HG03095 (cell line): ENCODE measurements at regions not wholly inside any gene's neighbourhood (a gene's known extent, or its start where the extent isn't known, plus 50 kb on each side); places are given as distances from the start of the nearest gene placed in this dataset.
"Not testable (repeated sequence)": the region's sequence is repeated elsewhere in the genome, so short reads cannot be mapped to it uniquely, and the experiment has no call there.

Experiments used
- ATAC-seq: cut with Tn5 transposase; IDR thresholded peaks from one replicate; pipeline ENCODE4 v1.9.1; 2021; ENCODE audit warnings: moderate library complexity; ENCODE audit not compliant: unreplicated experiment

- ATAC-seq, result no peak
Observed at GRCh38 chrX:130467936-130468335, 66.1 kb downstream of the RBMX2 start.

- no peak for ATAC-seq
Observed at GRCh38 chrX:130468395-130468923, 66.7 kb downstream of the RBMX2 start.

GRCh38 chrX:130482871-130483270 lies 81.1 kb downstream of the RBMX2 start:
- ATAC-seq, result no peak

DNA sequence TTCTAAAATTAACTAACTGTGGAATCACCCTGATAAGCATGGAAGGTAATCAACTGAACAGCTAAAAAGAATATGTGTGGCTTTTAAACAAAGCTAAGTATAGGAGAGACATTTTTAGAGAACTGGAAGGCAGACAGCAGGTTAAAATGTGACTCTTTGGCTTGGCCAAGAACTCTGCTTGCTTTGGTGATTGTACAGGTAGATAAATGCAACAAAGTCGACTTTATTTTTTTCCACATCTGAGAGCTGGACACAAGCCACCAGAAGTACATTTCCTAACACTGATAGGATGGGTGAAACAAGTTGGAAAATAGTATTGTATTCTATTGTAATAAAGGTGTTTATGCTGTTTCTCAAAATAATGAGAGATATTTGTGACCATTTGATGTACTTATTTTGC lies 84.1 kb downstream of the RBMX2 start:
- ATAC-seq, result no peak

- not testable (repeated sequence) for ATAC-seq
Observed at GRCh38 chrX:130495502-130495901, 93.7 kb downstream of the RBMX2 start.

- ATAC-seq, result no peak
Observed at GRCh38 chrX:130497531-130497930, 95.7 kb downstream of the RBMX2 start.

DNA sequence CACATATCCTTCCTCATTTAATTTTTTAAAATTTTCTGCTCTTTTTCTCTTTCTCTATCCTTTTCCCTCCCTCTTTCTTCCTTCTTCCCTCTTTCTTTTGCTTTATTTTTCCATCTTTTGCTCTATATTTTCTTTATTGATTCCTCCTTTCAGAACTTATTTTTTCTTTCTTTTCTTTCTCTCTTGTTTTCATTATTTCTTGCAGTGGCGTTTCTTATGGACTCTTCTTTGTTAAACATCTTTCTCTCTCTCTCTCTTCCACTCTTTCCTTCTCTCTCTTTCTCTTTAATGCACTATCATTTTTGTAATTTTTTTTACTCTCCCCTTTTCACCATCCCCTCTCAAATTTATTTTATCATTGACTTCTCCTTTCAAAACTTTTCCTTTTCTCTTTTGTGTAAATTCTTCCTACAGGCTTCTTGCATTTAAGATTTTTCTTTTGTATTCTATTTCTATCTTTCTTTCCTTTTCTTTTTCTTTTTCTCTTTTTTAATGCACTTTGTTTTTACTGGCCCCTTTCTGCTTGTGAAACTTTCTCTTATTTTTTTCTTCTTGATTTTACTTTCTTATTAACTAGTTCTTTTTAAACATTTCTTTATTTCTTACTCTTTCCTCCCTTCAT lies 97.0 kb downstream of the RBMX2 start:
- ATAC-seq, result no peak

DNA sequence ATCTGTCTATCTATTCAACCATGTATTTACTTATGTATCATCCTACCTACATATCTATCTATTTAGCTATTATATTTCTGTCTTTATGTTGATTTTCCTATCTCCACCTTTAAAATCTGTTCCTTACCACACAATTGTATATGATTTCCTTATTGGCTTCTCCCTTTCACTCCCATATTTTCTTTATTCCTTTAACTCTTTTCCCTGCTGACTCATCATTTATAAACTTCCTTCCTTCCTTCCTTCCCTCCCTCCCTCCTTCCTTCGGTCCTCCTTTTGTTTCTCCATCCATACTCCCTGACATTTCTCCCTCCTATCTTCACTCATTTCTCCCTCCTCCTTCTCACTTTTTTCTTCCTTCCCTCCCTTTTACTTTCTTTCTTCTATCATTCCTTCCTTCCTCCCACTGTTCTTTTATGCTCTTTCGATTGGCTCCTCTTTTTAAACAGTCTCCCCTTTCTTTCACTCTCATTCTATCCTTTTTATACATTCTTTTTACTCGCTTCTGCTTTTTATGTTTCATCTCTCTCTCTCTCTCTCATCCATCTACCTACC lies 100.3 kb downstream of the RBMX2 start:
- no peak for ATAC-seq

GRCh38 chrX:130504019-130504418 lies 102.2 kb downstream of the RBMX2 start:
- no peak for ATAC-seq

DNA sequence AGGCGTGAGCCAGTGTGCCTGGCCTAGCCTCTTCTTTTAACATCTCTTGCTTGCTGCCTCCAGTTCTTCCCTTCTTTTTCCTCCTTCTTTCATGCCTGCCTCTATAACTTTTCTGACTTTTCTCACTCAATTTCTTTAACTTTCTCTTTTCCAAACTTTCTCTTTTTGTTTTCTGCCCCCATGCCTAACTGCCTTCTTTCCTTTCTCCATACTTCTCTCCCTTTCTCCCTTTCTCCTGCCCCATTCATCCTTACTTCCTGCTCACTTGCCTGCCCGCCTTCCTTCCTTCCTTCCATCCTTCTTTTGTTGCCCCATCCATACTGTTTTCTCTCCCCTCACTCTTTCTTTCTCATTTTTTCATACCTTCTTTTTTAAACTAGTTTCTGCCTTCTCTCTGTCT lies 105.2 kb downstream of the RBMX2 start:
- no peak for ATAC-seq

GRCh38 chrX:130512534-130512933 lies 110.7 kb downstream of the RBMX2 start:
- not testable (repeated sequence) for ATAC-seq

GRCh38 chrX:130516123-130516522 lies 114.3 kb downstream of the RBMX2 start:
- no peak for ATAC-seq

GRCh38 chrX:130523460-130524394 lies 121.9 kb downstream of the RBMX2 start:
- ATAC-seq, result no peak

- ATAC-seq, result no peak
Observed at GRCh38 chrX:130524476-130525194, 122.8 kb downstream of the RBMX2 start.

DNA sequence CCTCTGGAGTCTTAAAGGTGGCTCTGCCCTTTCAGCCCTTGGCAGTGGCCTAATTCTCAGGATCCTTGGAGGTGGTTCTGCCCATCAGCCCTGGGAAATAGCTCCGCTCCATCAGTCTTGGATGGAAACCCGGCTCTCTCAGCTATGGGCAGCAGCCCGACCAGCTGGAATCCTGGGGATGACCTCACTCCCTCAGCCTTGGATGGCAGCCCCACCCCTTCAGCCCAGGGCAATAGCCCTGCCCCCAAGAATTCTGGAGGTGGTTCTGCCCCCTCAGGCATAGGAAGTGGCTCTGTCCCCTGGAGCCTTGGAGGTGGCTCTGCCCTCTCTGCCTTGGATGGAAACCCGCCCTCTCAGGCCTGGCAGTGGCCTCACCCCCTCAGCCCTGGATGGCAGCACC lies 127.7 kb downstream of the RBMX2 start:
- no peak for ATAC-seq

GRCh38 chrX:130531066-130531465 lies 129.3 kb downstream of the RBMX2 start:
- no peak for ATAC-seq

- ATAC-seq, result peak; percentile 62
Observed at GRCh38 chrX:130539721-130540321, 138.0 kb downstream of the RBMX2 start.

DNA sequence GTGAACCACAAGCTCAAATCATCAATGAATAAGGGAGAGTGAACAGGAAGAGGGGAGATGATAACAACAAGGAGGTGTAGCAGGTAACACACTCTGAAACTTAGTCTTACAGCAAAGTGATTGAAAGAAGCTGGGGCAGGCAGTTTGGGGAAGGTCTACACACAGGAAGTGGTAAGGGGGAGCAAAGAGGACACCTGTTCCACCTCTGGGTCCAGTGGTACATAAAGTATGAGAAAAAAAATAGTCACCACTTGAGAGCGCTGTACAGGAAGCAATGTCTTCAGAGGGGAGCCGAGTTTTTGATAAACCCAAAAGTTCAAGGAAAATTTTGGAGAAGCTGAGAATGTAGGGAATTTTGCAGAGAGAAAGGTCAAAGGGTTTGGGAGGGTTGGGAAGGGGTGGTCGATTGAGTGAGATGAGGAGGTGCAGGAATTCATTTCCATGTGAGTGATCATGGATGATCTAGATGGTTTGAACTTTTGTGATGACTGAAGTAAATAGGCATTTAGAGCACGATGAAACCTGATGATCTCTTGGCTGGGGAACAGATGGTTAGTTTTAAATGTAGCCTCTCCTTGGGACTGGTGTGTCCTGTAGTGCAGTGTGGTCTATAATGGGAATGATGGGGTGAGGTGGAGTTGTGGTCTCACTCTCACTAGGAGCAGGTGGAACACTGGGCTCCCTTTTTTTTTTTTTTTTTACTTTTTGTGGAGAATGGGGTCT lies 142.0 kb downstream of the RBMX2 start:
- ATAC-seq, result no peak

DNA sequence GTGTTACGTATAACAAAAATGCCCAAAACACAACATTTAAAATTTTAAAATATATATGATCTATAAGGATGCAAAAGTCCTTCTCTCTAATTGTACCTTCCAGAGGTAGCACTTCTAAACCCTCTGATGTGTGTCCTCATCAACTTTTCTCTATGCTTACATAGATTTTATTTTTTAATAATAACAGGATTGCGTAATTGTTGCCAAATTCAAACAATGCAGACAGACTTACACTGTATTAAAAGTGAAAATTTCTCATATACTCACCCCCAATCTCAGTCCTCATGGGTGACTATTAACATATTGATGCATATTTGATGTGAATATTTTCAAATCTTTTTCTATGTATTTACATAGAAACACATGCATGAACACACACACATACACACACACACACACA lies 144.0 kb downstream of the RBMX2 start:
- no peak for ATAC-seq

DNA sequence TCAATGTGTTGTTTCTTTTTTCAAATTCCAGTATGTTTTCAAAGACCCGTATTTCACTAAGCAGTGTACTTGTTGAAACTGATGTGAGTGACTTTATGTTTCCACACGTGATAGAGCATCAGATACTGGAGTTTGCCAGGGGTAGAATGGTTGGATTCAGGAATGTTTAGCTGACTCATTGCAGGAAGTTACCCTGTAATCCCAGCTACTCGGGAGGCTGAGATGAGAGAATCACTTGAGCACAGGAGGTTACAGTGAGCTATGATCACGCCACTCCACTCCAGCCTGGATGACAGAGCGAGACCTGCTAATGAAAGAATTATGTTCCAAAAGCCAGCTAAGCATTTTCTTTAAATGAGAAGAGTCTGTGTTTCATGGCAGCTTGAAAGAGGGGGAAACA lies 147.6 kb downstream of the RBMX2 start:
- not testable (repeated sequence) for ATAC-seq
